ENCODE measurements at regions not wholly inside any gene's neighbourhood (a gene's known extent, or its start where the extent isn't known, plus 50 kb on each side); places are given as distances from the start of the nearest gene placed in this dataset.

- Histone ChIP-seq H2BK12ac (ENCODE audit: insufficient read length, low read depth, low read length) (no peak overlapping the region), H2BK5ac (ENCODE audit: insufficient read length, low read length) (no peak overlapping the region), H3K79me1 (ENCODE audit: insufficient read depth, low read depth, low read length, poor library complexity, severe bottlenecking) (no peaks in the 10 kb centered on the region), H3K14ac (ENCODE audit: insufficient read depth, low read length) (no peak overlapping the region), H4K8ac (replicated peaks; ENCODE audit: insufficient read length, low read depth, low read length) (no peak overlapping the region), H3K23me2 (ENCODE audit: insufficient read length, low read depth, low read length, poor library complexity, severe bottlenecking) (no peaks in the 10 kb centered on the region), H3K4ac (ENCODE audit: low read depth, low read length) (no peak overlapping the region), H2BK15ac (ENCODE audit: low read depth, low read length) (no peak overlapping the region), H2AFZ (ENCODE audit: low read length) (no peak overlapping the region), H3K4me1 (ENCODE audit: insufficient read depth, low read length) (no peaks in the 10 kb centered on the region), H3K79me2 (ENCODE audit: insufficient read depth, low read length) (no peaks in the 10 kb centered on the region), H3K9me3 (ENCODE audit: control insufficient read depth, low read depth, low read length) (no peaks in the 10 kb centered on the region), H4K91ac (ENCODE audit: insufficient read length, low read depth, low read length) (no peak overlapping the region), H3K18ac (ENCODE audit: insufficient read length, low read depth, low read length) (no peak overlapping the region), H2BK20ac (ENCODE audit: low read depth, low read length, poor library complexity, severe bottlenecking) (no peak overlapping the region), H4K5ac (ENCODE audit: insufficient read length, low read depth, low read length) (no peak overlapping the region), H3K56ac (ENCODE audit: insufficient read length, low read depth, low read length) (no peak overlapping the region), H3K4me2 (ENCODE audit: insufficient read depth, insufficient read length, low read length) (no peak overlapping the region), H3K9ac (ENCODE audit: extremely low read depth, insufficient read length, low read length) (no peak overlapping the region), H4K20me1 (ENCODE audit: control insufficient read depth, insufficient read depth, insufficient read length) (no peaks in the 10 kb centered on the region), H3T11ph (ENCODE audit: low read length) (no peak overlapping the region), H3K27me3 (ENCODE audit: insufficient read depth, low read length) (no peaks in the 10 kb centered on the region), H3K27ac (ENCODE audit: insufficient read length, low read depth, low read length) (no peak overlapping the region), H2AK5ac (ENCODE audit: insufficient read length, low read length) (no peak overlapping the region), H2BK120ac (ENCODE audit: low read depth, low read length, poor library complexity, severe bottlenecking) (no peak overlapping the region), H3K23ac (ENCODE audit: insufficient read length, low read depth, low read length) (no peak overlapping the region)
- DNase-seq: no peak
- Mint-ChIP-seq H3K36me3 (ENCODE audit: insufficient read depth in 1 of 3, low read depth in 3 of 3) (no peaks in the 10 kb centered on the region), H3K9me3 (no peaks in the 10 kb centered on the region), H3K27me3 (ENCODE audit: low read depth) (peaks cover 2% of the 10 kb centered on the region; the same call in 1 of the 2 replicates), H3K4me1 (no peaks in the 10 kb centered on the region), H3K4me3 (no peak overlapping the region), H3K27ac (no peak overlapping the region)
- WGBS (ENCODE audit: extremely low coverage, insufficient read length, low lambda C conversion rate): no CpG with 5 or more reads among the region's 2 CpGs
- no peak for TF ChIP-seq CTCF (conservative IDR thresholded peaks at IDR 0.05)
These were observed 113.9 kb downstream of the ELOVL4 start for GRCh38 chr6:79833264-79833963.

Data from H9 (cell line).